Osteocyte (in vitro differentiated cells): ENCODE measurements at regions not wholly inside any gene's neighbourhood (a gene's known extent, or its start where the extent isn't known, plus 50 kb on each side); places are given as distances from the start of the nearest gene placed in this dataset.

Experiments
- DNase-seq: peaks from one replicate; pipeline ENCODE4 v3.0.0; 2021; ENCODE audit warnings: mixed read lengths; ENCODE audit not compliant: unreplicated experiment; ENCODE audit errors: extremely low spot score
- H3K27ac Mint-ChIP-seq: one replicate; pipeline ENCODE4 v1.8.0; 2021; ENCODE audit warnings: mild to moderate bottlenecking, mixed read lengths; ENCODE audit not compliant: unreplicated experiment
- H3K27me3 Mint-ChIP-seq: one replicate; pipeline ENCODE4 v1.8.0; 2021; ENCODE audit warnings: mixed read lengths; ENCODE audit not compliant: unreplicated experiment
- H3K36me3 Mint-ChIP-seq: one replicate; pipeline ENCODE4 v1.8.0; 2021; ENCODE audit warnings: mixed read lengths; ENCODE audit not compliant: unreplicated experiment
- H3K4me1 Mint-ChIP-seq: one replicate; pipeline ENCODE4 v1.8.0; 2021; ENCODE audit warnings: mixed read lengths; ENCODE audit not compliant: unreplicated experiment
- H3K4me3 Mint-ChIP-seq: one replicate; pipeline ENCODE4 v1.8.0; 2021; ENCODE audit warnings: mild to moderate bottlenecking, moderate library complexity, mixed read lengths; ENCODE audit not compliant: unreplicated experiment
- H3K9me3 Mint-ChIP-seq: one replicate; pipeline ENCODE4 v1.8.0; 2021; ENCODE audit warnings: mixed read lengths; ENCODE audit not compliant: unreplicated experiment
- CTCF ChIP-seq: fragments of 200-600 bp; sonication (generic); IDR thresholded peaks from 2 replicates; pipeline ENCODE4 v1.5.0; 2021; ENCODE audit warnings: antibody characterized with exemption, mild to moderate bottlenecking, moderate library complexity

- Mint-ChIP-seq H3K4me3 (no peak overlapping the region), H3K9me3 (no peaks in the 10 kb centered on the region), H3K27me3 (no peaks in the 10 kb centered on the region), H3K27ac (no peak overlapping the region), H3K36me3 (no peaks in the 10 kb centered on the region), H3K4me1 (no peaks in the 10 kb centered on the region)
- no peak for DNase-seq
- TF ChIP-seq CTCF, result no peak
Measured at GRCh38 chr1:164907666-164908065, 348.7 kb downstream of the PBX1 start.

- Mint-ChIP-seq H3K36me3 (no peaks in the 10 kb centered on the region), H3K9me3 (no peaks in the 10 kb centered on the region), H3K27ac (no peak overlapping the region), H3K4me1 (no peaks in the 10 kb centered on the region), H3K4me3 (no peak overlapping the region), H3K27me3 (no peaks in the 10 kb centered on the region)
- DNase-seq, result no peak
- TF ChIP-seq CTCF, result no peak
Measured at GRCh38 chr1:164905869-164906268, 346.9 kb downstream of the PBX1 start.

GRCh38 chr1:164902491-164902890, 343.5 kb downstream of the PBX1 start:
- no peak overlapping the region for H3K4me3 Mint-ChIP-seq
- peaks cover 13% of the 10 kb centered on the region for H3K9me3 Mint-ChIP-seq
- H3K27ac Mint-ChIP-seq, result no peak overlapping the region
- H3K4me1 Mint-ChIP-seq, result no peaks in the 10 kb centered on the region
- no peak for TF ChIP-seq CTCF
- no peaks in the 10 kb centered on the region for H3K36me3 Mint-ChIP-seq
- no peak for DNase-seq
- H3K27me3 Mint-ChIP-seq, result peaks cover 2% of the 10 kb centered on the region
